ENCODE measurements at regions not wholly inside any gene's neighbourhood (a gene's known extent, or its start where the extent isn't known, plus 50 kb on each side); places are given as distances from the start of the nearest gene placed in this dataset.

GRCh38 chr1:198856601-198857000, 217.8 kb downstream of the PTPRC start:
- no peak overlapping the region for H2BK120ac ChIP-seq (ENCODE audit: low read depth, low read length)
- H3K4me1 ChIP-seq (ENCODE audit: control insufficient read depth, insufficient read depth, low read depth, low read length): no peaks in the 10 kb centered on the region
- no peak overlapping the region for H2BK12ac ChIP-seq (ENCODE audit: low read length in 2 of 2)
- H4K91ac ChIP-seq (ENCODE audit: low read length): no peak overlapping the region
- H3K79me1 ChIP-seq (replicated peaks; ENCODE audit: low read length, poor library complexity, severe bottlenecking): peaks cover 8% of the 10 kb centered on the region
- 2% methylated on average over 2 of the region's 2 CpGs for WGBS
- peak; percentile 55 for DNase-seq
- no peak overlapping the region for H2BK5ac ChIP-seq (ENCODE audit: low read depth, low read length, poor library complexity, severe bottlenecking)
- no peak overlapping the region for H3K4me2 ChIP-seq (ENCODE audit: low read length, poor library complexity, severe bottlenecking)
- H3K27ac ChIP-seq (ENCODE audit: low read length, poor library complexity, severe bottlenecking): no peak overlapping the region
- H3K9me3 ChIP-seq (ENCODE audit: control insufficient read depth, low read length): no peaks in the 10 kb centered on the region
- no peak overlapping the region for H3K23ac ChIP-seq (ENCODE audit: low read length in 2 of 2)
- H2BK15ac ChIP-seq (ENCODE audit: low read depth, poor library complexity, severe bottlenecking): no peak overlapping the region
- H3K36me3 ChIP-seq (ENCODE audit: control insufficient read depth in 1 of 2, insufficient read depth in 2 of 2, low read depth in 1 of 2, low read length in 2 of 2): peaks cover 2 to 11% of the 10 kb centered on the region in 2 experiments
- H3K14ac ChIP-seq (ENCODE audit: low read length in 2 of 2): no peak overlapping the region
- H4K8ac ChIP-seq (ENCODE audit: low read length): no peak overlapping the region
- H3K27me3 ChIP-seq (ENCODE audit: control insufficient read depth in 1 of 2, insufficient read depth in 1 of 2, low read length in 2 of 2): no peaks in the 10 kb centered on the region
- H3K9ac ChIP-seq (ENCODE audit: low read length): no peak overlapping the region
- no peak overlapping the region for H3K4me3 ChIP-seq (ENCODE audit: insufficient read depth in 1 of 2, low read depth in 1 of 2, low read length in 2 of 2)
- H3K4ac ChIP-seq (ENCODE audit: low read depth in 1 of 2, low read length in 2 of 2): no peak overlapping the region
- H2AK5ac ChIP-seq (ENCODE audit: low read length, severe bottlenecking): no peak overlapping the region
- no peak overlapping the region for H2AFZ ChIP-seq (ENCODE audit: low read depth, low read length)
- H3K18ac ChIP-seq (ENCODE audit: low read depth in 1 of 2, low read length in 2 of 2): no peak overlapping the region

GRCh38 chr1:198858033-198858432, 219.2 kb downstream of the PTPRC start:
- Histone ChIP-seq H2BK15ac (ENCODE audit: low read depth, poor library complexity, severe bottlenecking) (no peak overlapping the region), H3K27me3 (ENCODE audit: control insufficient read depth in 1 of 2, insufficient read depth in 1 of 2, low read length in 2 of 2) (no peaks in the 10 kb centered on the region), H3K4ac (ENCODE audit: low read depth in 1 of 2, low read length in 2 of 2) (no peak overlapping the region), H3K18ac (ENCODE audit: low read depth in 1 of 2, low read length in 2 of 2) (no peak overlapping the region), H3K9me3 (ENCODE audit: control insufficient read depth, low read length) (no peaks in the 10 kb centered on the region), H3K23ac (ENCODE audit: low read length in 2 of 2) (no peak overlapping the region), H4K91ac (ENCODE audit: low read length) (no peak overlapping the region), H3K4me3 (ENCODE audit: insufficient read depth in 1 of 2, low read depth in 1 of 2, low read length in 2 of 2) (no peak overlapping the region), H3K14ac (ENCODE audit: low read length in 2 of 2) (no peak overlapping the region), H3K79me1 (replicated peaks; ENCODE audit: low read length, poor library complexity, severe bottlenecking) (peaks cover 6% of the 10 kb centered on the region), H2AK5ac (ENCODE audit: low read length, severe bottlenecking) (no peak overlapping the region), H3K36me3 (ENCODE audit: control insufficient read depth in 1 of 2, insufficient read depth in 2 of 2, low read depth in 1 of 2, low read length in 2 of 2) (peaks cover 2 to 11% of the 10 kb centered on the region in 2 experiments), H4K8ac (ENCODE audit: low read length) (no peak overlapping the region), H2BK12ac (ENCODE audit: low read length in 2 of 2) (no peak overlapping the region), H2BK5ac (ENCODE audit: low read depth, low read length, poor library complexity, severe bottlenecking) (no peak overlapping the region), H3K4me1 (ENCODE audit: control insufficient read depth, insufficient read depth, low read depth, low read length) (no peaks in the 10 kb centered on the region), H2AFZ (ENCODE audit: low read depth, low read length) (no peak overlapping the region), H2BK120ac (ENCODE audit: low read depth, low read length) (no peak overlapping the region), H3K9ac (ENCODE audit: low read length) (no peak overlapping the region), H3K27ac (ENCODE audit: low read length, poor library complexity, severe bottlenecking) (no peak overlapping the region), H3K4me2 (ENCODE audit: low read length, poor library complexity, severe bottlenecking) (no peak overlapping the region)
- 50% methylated on average over 1 of the region's 2 CpGs for WGBS
- DNase-seq: peak; percentile 50

GRCh38 chr1:198860371-198860770, 221.5 kb downstream of the PTPRC start:
- Histone ChIP-seq H3K4me3 (ENCODE audit: insufficient read depth in 1 of 2, low read depth in 1 of 2, low read length in 2 of 2) (no peak overlapping the region), H3K36me3 (ENCODE audit: control insufficient read depth in 1 of 2, insufficient read depth in 2 of 2, low read depth in 1 of 2, low read length in 2 of 2) (peaks cover 0 to 11% of the 10 kb centered on the region in 2 experiments), H3K4me1 (ENCODE audit: control insufficient read depth, insufficient read depth, low read depth, low read length) (no peaks in the 10 kb centered on the region), H2AK5ac (ENCODE audit: low read length, severe bottlenecking) (no peak overlapping the region), H4K91ac (ENCODE audit: low read length) (no peak overlapping the region), H3K4ac (ENCODE audit: low read depth in 1 of 2, low read length in 2 of 2) (no peak overlapping the region), H3K23ac (ENCODE audit: low read length in 2 of 2) (no peak overlapping the region), H3K4me2 (ENCODE audit: low read length, poor library complexity, severe bottlenecking) (no peak overlapping the region), H2BK15ac (ENCODE audit: low read depth, poor library complexity, severe bottlenecking) (no peak overlapping the region), H2AFZ (ENCODE audit: low read depth, low read length) (no peak overlapping the region), H3K9ac (ENCODE audit: low read length) (no peak overlapping the region), H2BK12ac (ENCODE audit: low read length in 2 of 2) (no peak overlapping the region), H2BK120ac (ENCODE audit: low read depth, low read length) (no peak overlapping the region), H3K9me3 (ENCODE audit: control insufficient read depth, low read length) (no peaks in the 10 kb centered on the region), H3K27me3 (ENCODE audit: control insufficient read depth in 1 of 2, insufficient read depth in 1 of 2, low read length in 2 of 2) (no peaks in the 10 kb centered on the region), H3K14ac (ENCODE audit: low read length in 2 of 2) (no peak overlapping the region), H3K79me1 (replicated peaks; ENCODE audit: low read length, poor library complexity, severe bottlenecking) (peaks cover 6% of the 10 kb centered on the region), H2BK5ac (ENCODE audit: low read depth, low read length, poor library complexity, severe bottlenecking) (no peak overlapping the region), H3K27ac (ENCODE audit: low read length, poor library complexity, severe bottlenecking) (no peak overlapping the region), H4K8ac (ENCODE audit: low read length) (no peak overlapping the region), H3K18ac (ENCODE audit: low read depth in 1 of 2, low read length in 2 of 2) (no peak overlapping the region)
- no CpG with 5 or more reads among the region's 2 CpGs for WGBS
- no peak for DNase-seq

GRCh38 chr1:198861636-198862035, 222.8 kb downstream of the PTPRC start:
- H3K4me2 ChIP-seq (ENCODE audit: low read length, poor library complexity, severe bottlenecking): no peak overlapping the region
- H2AFZ ChIP-seq (ENCODE audit: low read depth, low read length): no peak overlapping the region
- DNase-seq: no peak
- no peak overlapping the region for H3K18ac ChIP-seq (ENCODE audit: low read depth in 1 of 2, low read length in 2 of 2)
- no peak overlapping the region for H2AK5ac ChIP-seq (ENCODE audit: low read length, severe bottlenecking)
- no peak overlapping the region for H3K23ac ChIP-seq (ENCODE audit: low read length in 2 of 2)
- no peaks in the 10 kb centered on the region for H3K27me3 ChIP-seq (ENCODE audit: control insufficient read depth in 1 of 2, insufficient read depth in 1 of 2, low read length in 2 of 2)
- WGBS: 100% methylated on average over 1 of the region's 2 CpGs
- H3K4ac ChIP-seq (ENCODE audit: low read depth in 1 of 2, low read length in 2 of 2): no peak overlapping the region
- no peaks in the 10 kb centered on the region for H3K4me1 ChIP-seq (ENCODE audit: control insufficient read depth, insufficient read depth, low read depth, low read length)
- H3K27ac ChIP-seq (ENCODE audit: low read length, poor library complexity, severe bottlenecking): no peak overlapping the region
- H2BK12ac ChIP-seq (ENCODE audit: low read length in 2 of 2): no peak overlapping the region
- no peak overlapping the region for H3K4me3 ChIP-seq (ENCODE audit: insufficient read depth in 1 of 2, low read depth in 1 of 2, low read length in 2 of 2)
- H3K36me3 ChIP-seq (ENCODE audit: control insufficient read depth in 1 of 2, insufficient read depth in 2 of 2, low read depth in 1 of 2, low read length in 2 of 2): peaks cover 0 to 11% of the 10 kb centered on the region in 2 experiments
- H4K8ac ChIP-seq (ENCODE audit: low read length): no peak overlapping the region
- no peak overlapping the region for H2BK120ac ChIP-seq (ENCODE audit: low read depth, low read length)
- H3K79me1 ChIP-seq (replicated peaks; ENCODE audit: low read length, poor library complexity, severe bottlenecking): peaks cover 4% of the 10 kb centered on the region
- no peak overlapping the region for H3K9ac ChIP-seq (ENCODE audit: low read length)
- H2BK15ac ChIP-seq (ENCODE audit: low read depth, poor library complexity, severe bottlenecking): no peak overlapping the region
- H2BK5ac ChIP-seq (ENCODE audit: low read depth, low read length, poor library complexity, severe bottlenecking): no peak overlapping the region
- no peak overlapping the region for H4K91ac ChIP-seq (ENCODE audit: low read length)
- H3K9me3 ChIP-seq (ENCODE audit: control insufficient read depth, low read length): no peaks in the 10 kb centered on the region
- no peak overlapping the region for H3K14ac ChIP-seq (ENCODE audit: low read length in 2 of 2)

All from mesenchymal stem cell (in vitro differentiated cells and primary cell).